HFF-Myc (cell line): ENCODE measurements at regions not wholly inside any gene's neighbourhood (a gene's known extent, or its start where the extent isn't known, plus 50 kb on each side); places are given as distances from the start of the nearest gene placed in this dataset.

ENCODE experiments used
- DNase-seq: peaks from one replicate; pipeline ENCODE4 v3.0.0-alpha.2; 2011; ENCODE audit warnings: low read depth; ENCODE audit errors: extremely low read depth
- H3K4me3 ChIP-seq: replicated peaks from 2 replicates; pipeline ENCODE4 v1.5.1; 2011; ENCODE audit warnings: low read depth, mild to moderate bottlenecking, control low read depth, low read length
- CTCF ChIP-seq: IDR thresholded peaks from 2 replicates; pipeline ENCODE4 v1.5.1; 2012; ENCODE audit warnings: mild to moderate bottlenecking, low read depth, low read length, control low read depth; ENCODE audit errors: missing control alignments

GRCh38 chrX:4240541-4241194 lies 527.2 kb upstream of the PRKX start:
- DNase-seq: no peak
- no peak overlapping the region for H3K4me3 ChIP-seq
- no peak for TF ChIP-seq CTCF

DNA sequence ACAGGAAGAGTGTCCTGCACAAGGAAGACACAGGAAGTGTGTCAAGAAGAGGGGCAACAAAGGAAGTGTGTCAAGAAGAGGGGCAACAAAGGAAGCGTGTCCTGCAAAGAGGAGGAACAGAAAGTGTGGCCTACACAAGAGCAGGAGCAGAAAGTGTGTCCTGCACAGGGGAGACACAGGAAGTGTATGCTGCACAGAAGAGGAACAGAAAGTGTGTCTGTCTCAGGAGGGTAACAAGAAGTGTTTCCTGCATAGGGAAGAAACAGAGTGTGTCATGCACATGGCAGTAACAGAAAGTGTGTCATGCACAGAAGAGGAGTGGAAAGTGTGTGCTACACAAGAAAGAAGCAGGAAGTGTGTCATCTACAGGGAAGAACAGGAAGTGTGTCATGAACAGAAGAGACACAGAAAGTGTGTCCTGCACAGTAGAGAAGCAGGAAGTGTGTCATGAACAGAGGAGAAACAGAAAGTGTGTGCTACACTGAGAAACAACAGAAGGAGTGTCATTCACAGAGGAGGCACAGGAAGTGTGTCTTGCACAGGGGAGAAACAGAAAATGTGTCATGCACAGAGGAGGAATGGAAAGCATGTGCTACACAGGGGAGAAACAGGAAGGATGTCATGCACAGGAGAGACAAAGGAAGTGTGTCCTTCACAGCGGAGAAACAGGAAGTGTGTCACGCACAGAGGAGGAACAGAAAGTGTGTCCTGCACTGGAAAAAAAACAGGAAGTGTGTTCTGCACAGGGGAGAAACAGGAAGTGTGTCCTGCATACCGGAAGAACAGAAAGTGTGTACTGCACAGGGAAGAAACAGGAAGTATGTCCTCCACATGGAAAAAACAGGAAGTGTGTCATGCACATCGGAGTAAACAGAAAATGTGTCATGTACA lies 526.4 kb upstream of the PRKX start:
- DNase-seq: no peak
- no peak for TF ChIP-seq CTCF
- H3K4me3 ChIP-seq: no peak overlapping the region

GRCh38 chrX:4238916-4239315 lies 525.5 kb upstream of the PRKX start:
- no peak for DNase-seq
- no peak for TF ChIP-seq CTCF
- no peak overlapping the region for H3K4me3 ChIP-seq

GRCh38 chrX:4225086-4225485 lies 511.6 kb upstream of the PRKX start:
- TF ChIP-seq CTCF: no peak
- no peak overlapping the region for H3K4me3 ChIP-seq
- no peak for DNase-seq

DNA sequence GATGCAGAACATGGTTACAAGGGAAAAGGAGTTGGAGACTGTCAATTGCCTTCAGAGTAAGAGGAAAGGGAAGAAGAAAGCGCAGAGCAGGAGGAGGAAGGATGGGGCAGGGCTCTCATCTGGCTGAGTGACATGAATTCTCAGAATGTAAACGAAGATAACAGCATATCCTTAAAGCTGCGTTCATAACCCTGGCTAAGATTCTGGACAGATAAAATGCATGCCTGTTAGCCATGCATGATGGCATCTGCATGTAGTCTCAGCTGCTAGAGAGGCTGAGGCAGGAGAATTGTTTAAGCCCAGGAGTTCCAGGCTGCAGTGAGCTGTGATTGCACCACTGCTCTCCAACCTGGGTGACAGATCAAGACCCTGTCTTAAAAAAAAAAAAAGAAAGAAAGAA lies 493.5 kb upstream of the PRKX start:
- no peak for DNase-seq
- H3K4me3 ChIP-seq: no peak overlapping the region
- no peak for TF ChIP-seq CTCF

DNA sequence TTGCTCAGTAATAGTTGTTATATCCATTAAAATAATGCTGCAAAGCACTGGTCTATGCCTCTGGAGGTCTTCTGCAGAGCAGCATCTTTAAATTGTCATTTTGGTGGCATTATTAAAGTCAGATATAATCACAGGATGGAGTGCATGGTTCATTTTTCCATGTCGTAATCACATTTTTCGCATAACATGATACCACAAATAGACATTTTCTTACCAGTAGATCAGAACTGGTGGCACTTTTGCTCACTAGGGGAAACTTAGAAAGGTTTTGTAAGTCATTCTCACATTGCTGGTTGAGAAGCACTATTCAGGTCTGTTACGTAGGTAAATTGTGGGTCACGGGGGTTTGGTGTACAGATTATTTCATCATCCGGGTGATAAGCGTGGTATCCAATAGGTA lies 484.5 kb upstream of the PRKX start:
- TF ChIP-seq CTCF: no peak
- no peak for DNase-seq
- no peak overlapping the region for H3K4me3 ChIP-seq
